IMR-90 (cell line): ENCODE measurements at regions not wholly inside any gene's neighbourhood (a gene's known extent, or its start where the extent isn't known, plus 50 kb on each side); places are given as distances from the start of the nearest gene placed in this dataset.

Source experiments
- BHLHE40 ChIP-seq: fragments of 150-350 bp; IDR thresholded peaks from 2 replicates; pipeline ENCODE4 v1.6.1; 2016; ENCODE audit warnings: mild to moderate bottlenecking, low read depth, low read length
- CEBPB ChIP-seq: IDR thresholded peaks from 2 replicates; pipeline ENCODE4 v1.6.1; 2012; ENCODE audit warnings: low read depth, low read length, improper control_type of control experiment
- CHD1 ChIP-seq: IDR thresholded peaks from 2 replicates; pipeline ENCODE4 v1.6.1; 2012; ENCODE audit warnings: low read depth, low read length, improper control_type of control experiment
- MAFK ChIP-seq: IDR thresholded peaks from 2 replicates; pipeline ENCODE4 v1.6.1; 2012; ENCODE audit warnings: low read depth, low read length, improper control_type of control experiment
- MAZ ChIP-seq: IDR thresholded peaks from 2 replicates; pipeline ENCODE4 v1.6.1; 2012; ENCODE audit warnings: low read depth, mild to moderate bottlenecking, low read length, improper control_type of control experiment, moderate library complexity, borderline replicate concordance
- NFE2L2 ChIP-seq: fragments of 150-350 bp; IDR thresholded peaks from 2 replicates; pipeline ENCODE4 v1.6.1; 2016; ENCODE audit warnings: low read depth, mild to moderate bottlenecking, low read length
- POLR2A ChIP-seq: IDR thresholded peaks from 2 replicates; pipeline ENCODE4 v1.6.1; 2012; ENCODE audit warnings: mild to moderate bottlenecking, low read depth, low read length
- RAD21 ChIP-seq: IDR thresholded peaks from 2 replicates; pipeline ENCODE4 v1.6.1; 2012; ENCODE audit warnings: low read length, improper control_type of control experiment
- RCOR1 ChIP-seq: IDR thresholded peaks from 2 replicates; pipeline ENCODE4 v1.6.1; 2012; ENCODE audit warnings: mild to moderate bottlenecking, low read length, improper control_type of control experiment; ENCODE audit not compliant: insufficient replicate concordance
- SMC3 ChIP-seq: fragments of 150-350 bp; IDR thresholded peaks from 2 replicates; pipeline ENCODE4 v1.6.1; 2016; ENCODE audit warnings: low read depth, mild to moderate bottlenecking, antibody characterized with exemption, low read length, moderate library complexity
- TF ChIP-seq, protein P1 (sequence below): conservative IDR thresholded peaks from 2 replicates; pipeline ENCODE4 v1.5.1; 2012; ENCODE audit warnings: mild to moderate bottlenecking, low read depth, low read length, improper control_type of control experiment
- TF ChIP-seq, protein P2 (sequence below): fragments of 150-350 bp; IDR thresholded peaks from 2 replicates; pipeline ENCODE4 v1.6.1; 2016; ENCODE audit warnings: low read depth, mild to moderate bottlenecking, low read length, moderate library complexity, borderline replicate concordance

DNA sequence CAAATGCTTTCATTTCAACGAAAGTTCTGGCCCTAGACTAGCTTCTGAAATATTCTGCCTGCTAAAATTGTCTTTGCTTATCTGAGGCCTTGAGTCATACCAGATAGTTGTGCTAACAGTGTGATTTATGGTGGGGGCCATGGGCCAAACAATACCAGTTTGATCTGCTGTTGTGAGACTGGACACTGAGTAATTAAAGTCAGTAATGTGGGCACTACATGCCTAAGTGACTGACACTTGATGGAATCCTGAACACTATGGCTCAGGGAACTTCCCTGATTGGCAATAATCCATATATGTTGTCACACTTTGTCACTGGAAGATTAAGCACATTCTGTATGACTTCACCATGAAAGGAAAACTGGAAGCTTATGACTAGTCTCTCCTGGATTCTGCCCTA is 127.6 kb upstream of the CYLC2 start:
- TF ChIP-seq NFE2L2, result no peak
- TF ChIP-seq, protein P1, sequence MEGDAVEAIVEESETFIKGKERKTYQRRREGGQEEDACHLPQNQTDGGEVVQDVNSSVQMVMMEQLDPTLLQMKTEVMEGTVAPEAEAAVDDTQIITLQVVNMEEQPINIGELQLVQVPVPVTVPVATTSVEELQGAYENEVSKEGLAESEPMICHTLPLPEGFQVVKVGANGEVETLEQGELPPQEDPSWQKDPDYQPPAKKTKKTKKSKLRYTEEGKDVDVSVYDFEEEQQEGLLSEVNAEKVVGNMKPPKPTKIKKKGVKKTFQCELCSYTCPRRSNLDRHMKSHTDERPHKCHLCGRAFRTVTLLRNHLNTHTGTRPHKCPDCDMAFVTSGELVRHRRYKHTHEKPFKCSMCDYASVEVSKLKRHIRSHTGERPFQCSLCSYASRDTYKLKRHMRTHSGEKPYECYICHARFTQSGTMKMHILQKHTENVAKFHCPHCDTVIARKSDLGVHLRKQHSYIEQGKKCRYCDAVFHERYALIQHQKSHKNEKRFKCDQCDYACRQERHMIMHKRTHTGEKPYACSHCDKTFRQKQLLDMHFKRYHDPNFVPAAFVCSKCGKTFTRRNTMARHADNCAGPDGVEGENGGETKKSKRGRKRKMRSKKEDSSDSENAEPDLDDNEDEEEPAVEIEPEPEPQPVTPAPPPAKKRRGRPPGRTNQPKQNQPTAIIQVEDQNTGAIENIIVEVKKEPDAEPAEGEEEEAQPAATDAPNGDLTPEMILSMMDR, result no peak
- no peak for TF ChIP-seq RCOR1
- TF ChIP-seq RAD21, result no peak
- no peak for TF ChIP-seq POLR2A
- no peak for TF ChIP-seq MAFK
- no peak for TF ChIP-seq CEBPB
- TF ChIP-seq SMC3, result no peak
- TF ChIP-seq, protein P2, sequence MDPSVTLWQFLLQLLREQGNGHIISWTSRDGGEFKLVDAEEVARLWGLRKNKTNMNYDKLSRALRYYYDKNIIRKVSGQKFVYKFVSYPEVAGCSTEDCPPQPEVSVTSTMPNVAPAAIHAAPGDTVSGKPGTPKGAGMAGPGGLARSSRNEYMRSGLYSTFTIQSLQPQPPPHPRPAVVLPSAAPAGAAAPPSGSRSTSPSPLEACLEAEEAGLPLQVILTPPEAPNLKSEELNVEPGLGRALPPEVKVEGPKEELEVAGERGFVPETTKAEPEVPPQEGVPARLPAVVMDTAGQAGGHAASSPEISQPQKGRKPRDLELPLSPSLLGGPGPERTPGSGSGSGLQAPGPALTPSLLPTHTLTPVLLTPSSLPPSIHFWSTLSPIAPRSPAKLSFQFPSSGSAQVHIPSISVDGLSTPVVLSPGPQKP, result no peak
- no peak for TF ChIP-seq BHLHE40
- TF ChIP-seq MAZ, result no peak
- no peak for TF ChIP-seq CHD1
